Lung (tissue), 11 donors: ENCODE measurements at regions not wholly inside any gene's neighbourhood (a gene's known extent, or its start where the extent isn't known, plus 50 kb on each side); places are given as distances from the start of the nearest gene placed in this dataset.

ENCODE experiments used
- ATAC-seq: fragments of 200-7000 bp; cut with Tn5 transposase; one replicate; pipeline ENCODE4 v1.9.1; 2020; ENCODE audit warnings: moderate number of reproducible peaks; ENCODE audit not compliant: insufficient read depth, low FRiP score
- DNase-seq, 3 donors: peaks; one replicate each; pipeline ENCODE4 v3.0.0-alpha.2; 2013 to 2017
- H3K27ac ChIP-seq, 2 donors: one replicate each; pipeline ENCODE4 v1.5.1; 2013; ENCODE audit warnings: mild to moderate bottlenecking in 2 of 2, moderate library complexity in 2 of 2, control low read depth in 1 of 2, inconsistent platforms in 1 of 2, low read depth in 1 of 2, low read length in 1 of 2
- H3K27me3 ChIP-seq, 3 donors: one replicate each; pipeline ENCODE4 v1.5.1; 2013; ENCODE audit warnings: low read length in 2 of 3; ENCODE audit not compliant: control insufficient read depth in 3 of 3, insufficient read depth in 3 of 3
- H3K36me3 ChIP-seq, 4 donors: one replicate each; pipeline ENCODE4 v1.5.1; 2013; ENCODE audit warnings: low read length in 4 of 4, mild to moderate bottlenecking in 1 of 4, moderate library complexity in 1 of 4; ENCODE audit not compliant: control insufficient read depth in 4 of 4, insufficient read depth in 4 of 4
- H3K4me1 ChIP-seq, 5 donors: one replicate each; pipeline ENCODE4 v1.5.1; 2013; ENCODE audit warnings: low read length in 5 of 5, mild to moderate bottlenecking in 2 of 5, moderate library complexity in 1 of 5; ENCODE audit not compliant: control insufficient read depth in 5 of 5, insufficient read depth in 5 of 5
- H3K4me3 ChIP-seq: one replicate; pipeline ENCODE4 v1.5.1; 2013; ENCODE audit warnings: mild to moderate bottlenecking, control low read depth, moderate library complexity
- H3K9ac ChIP-seq, 2 donors: one replicate each; pipeline ENCODE4 v1.5.1; 2013; ENCODE audit warnings: low read length in 2 of 2, control low read depth in 1 of 2; ENCODE audit not compliant: insufficient read depth in 1 of 2
- H3K9me3 ChIP-seq, 4 donors: one replicate each; pipeline ENCODE4 v1.5.1; 2013; ENCODE audit warnings: low read length in 3 of 4, mild to moderate bottlenecking in 1 of 4, moderate library complexity in 1 of 4; ENCODE audit not compliant: control insufficient read depth in 4 of 4, insufficient read depth in 3 of 4
- WGBS, 2 donors: extraction: QIAGEN DNeasy Blood & Tissue Kit; methylation state at CpG; one replicate each; pipeline ENCODE4 v1.1.7; 2013; 5-methylcytosine and 5-hydroxymethylcytosine counted together
- TF ChIP-seq, protein P1 (sequence below): IDR thresholded peaks from 2 replicates; pipeline ENCODE4 v1.5.1; 2012; ENCODE audit warnings: mild to moderate bottlenecking; ENCODE audit errors: control extremely low read depth, extremely low read depth
- donor health status: control.
- donor health status: control.
- donor health status: Bipolar disorder and iron deficiency.
- donor health status: healthy.
- donor health status: DM: yes; HTN: yes; CAD: no.

- TF ChIP-seq, protein P1, sequence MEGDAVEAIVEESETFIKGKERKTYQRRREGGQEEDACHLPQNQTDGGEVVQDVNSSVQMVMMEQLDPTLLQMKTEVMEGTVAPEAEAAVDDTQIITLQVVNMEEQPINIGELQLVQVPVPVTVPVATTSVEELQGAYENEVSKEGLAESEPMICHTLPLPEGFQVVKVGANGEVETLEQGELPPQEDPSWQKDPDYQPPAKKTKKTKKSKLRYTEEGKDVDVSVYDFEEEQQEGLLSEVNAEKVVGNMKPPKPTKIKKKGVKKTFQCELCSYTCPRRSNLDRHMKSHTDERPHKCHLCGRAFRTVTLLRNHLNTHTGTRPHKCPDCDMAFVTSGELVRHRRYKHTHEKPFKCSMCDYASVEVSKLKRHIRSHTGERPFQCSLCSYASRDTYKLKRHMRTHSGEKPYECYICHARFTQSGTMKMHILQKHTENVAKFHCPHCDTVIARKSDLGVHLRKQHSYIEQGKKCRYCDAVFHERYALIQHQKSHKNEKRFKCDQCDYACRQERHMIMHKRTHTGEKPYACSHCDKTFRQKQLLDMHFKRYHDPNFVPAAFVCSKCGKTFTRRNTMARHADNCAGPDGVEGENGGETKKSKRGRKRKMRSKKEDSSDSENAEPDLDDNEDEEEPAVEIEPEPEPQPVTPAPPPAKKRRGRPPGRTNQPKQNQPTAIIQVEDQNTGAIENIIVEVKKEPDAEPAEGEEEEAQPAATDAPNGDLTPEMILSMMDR = no peak
- DNase-seq (no peak), ATAC-seq (no peak)
- no peak overlapping the region for H3K9ac ChIP-seq
- H3K36me3 ChIP-seq = no peaks in the 10 kb centered on the region
- no peak overlapping the region for H3K4me3 ChIP-seq
- peaks cover 0 to 2% (median 0%) of the 10 kb centered on the region in 3 donors for H3K27me3 ChIP-seq
- H3K4me1 ChIP-seq = no peaks in the 10 kb centered on the region
- H3K9me3 ChIP-seq = no peaks in the 10 kb centered on the region
- WGBS, 2 donors = 55 to 76% methylated on average over 3 of the region's 3 CpGs
- H3K27ac ChIP-seq = no peak overlapping the region
Observed at GRCh38 chr2:180927030-180927686, 53.2 kb upstream of the UBE2E3 start.

DNA sequence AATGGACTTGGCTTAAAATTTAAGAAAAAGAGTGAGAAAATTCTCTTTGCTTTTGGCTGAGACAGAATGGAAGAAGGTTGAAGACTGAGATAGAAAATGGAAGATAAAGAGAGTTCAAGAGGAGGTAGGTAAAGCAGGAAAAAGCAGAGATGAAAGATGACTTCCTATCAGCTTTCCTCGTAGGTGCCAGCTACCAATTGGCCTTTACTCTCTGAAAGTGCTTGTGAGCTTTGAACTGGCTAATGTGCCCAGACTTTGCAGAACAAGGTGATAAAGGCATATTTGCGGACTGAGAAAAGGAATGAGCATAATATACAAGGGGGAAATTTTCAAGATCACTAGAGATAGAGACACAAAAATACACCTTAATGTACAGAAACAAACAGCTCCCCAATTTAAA is 54.7 kb upstream of the UBE2E3 start:
- Histone ChIP-seq H3K4me3 (no peak overlapping the region), H3K36me3 (no peaks in the 10 kb centered on the region), H3K9me3 (no peaks in the 10 kb centered on the region), H3K9ac (no peak overlapping the region), H3K27me3 (peaks cover 0 to 2% (median 0%) of the 10 kb centered on the region in 3 donors), H3K27ac (no peak overlapping the region), H3K4me1 (no peaks in the 10 kb centered on the region)
- 65 to 86% methylated on average over 2 of the region's 2 CpGs for WGBS, 2 donors
- DNase-seq (no peak), ATAC-seq (no peak)
- TF ChIP-seq, protein P1 = no peak

- H3K27ac ChIP-seq = no peak overlapping the region
- no peaks in the 10 kb centered on the region for H3K4me1 ChIP-seq
- ATAC-seq = no peak
- no peak overlapping the region for H3K4me3 ChIP-seq
- DNase-seq = no peak
- no peaks in the 10 kb centered on the region for H3K9me3 ChIP-seq
- no peak overlapping the region for H3K9ac ChIP-seq
- TF ChIP-seq, protein P1 = no peak
- peaks cover 0 to 2% (median 0%) of the 10 kb centered on the region in 3 donors for H3K27me3 ChIP-seq
- H3K36me3 ChIP-seq = no peaks in the 10 kb centered on the region
- WGBS, 2 donors = 72 to 80% methylated on average over 2 of the region's 2 CpGs
Observed at GRCh38 chr2:180924063-180924462, 56.3 kb upstream of the UBE2E3 start.
